ENCODE measurements at regions not wholly inside any gene's neighbourhood (a gene's known extent, or its start where the extent isn't known, plus 50 kb on each side); places are given as distances from the start of the nearest gene placed in this dataset.

DNA sequence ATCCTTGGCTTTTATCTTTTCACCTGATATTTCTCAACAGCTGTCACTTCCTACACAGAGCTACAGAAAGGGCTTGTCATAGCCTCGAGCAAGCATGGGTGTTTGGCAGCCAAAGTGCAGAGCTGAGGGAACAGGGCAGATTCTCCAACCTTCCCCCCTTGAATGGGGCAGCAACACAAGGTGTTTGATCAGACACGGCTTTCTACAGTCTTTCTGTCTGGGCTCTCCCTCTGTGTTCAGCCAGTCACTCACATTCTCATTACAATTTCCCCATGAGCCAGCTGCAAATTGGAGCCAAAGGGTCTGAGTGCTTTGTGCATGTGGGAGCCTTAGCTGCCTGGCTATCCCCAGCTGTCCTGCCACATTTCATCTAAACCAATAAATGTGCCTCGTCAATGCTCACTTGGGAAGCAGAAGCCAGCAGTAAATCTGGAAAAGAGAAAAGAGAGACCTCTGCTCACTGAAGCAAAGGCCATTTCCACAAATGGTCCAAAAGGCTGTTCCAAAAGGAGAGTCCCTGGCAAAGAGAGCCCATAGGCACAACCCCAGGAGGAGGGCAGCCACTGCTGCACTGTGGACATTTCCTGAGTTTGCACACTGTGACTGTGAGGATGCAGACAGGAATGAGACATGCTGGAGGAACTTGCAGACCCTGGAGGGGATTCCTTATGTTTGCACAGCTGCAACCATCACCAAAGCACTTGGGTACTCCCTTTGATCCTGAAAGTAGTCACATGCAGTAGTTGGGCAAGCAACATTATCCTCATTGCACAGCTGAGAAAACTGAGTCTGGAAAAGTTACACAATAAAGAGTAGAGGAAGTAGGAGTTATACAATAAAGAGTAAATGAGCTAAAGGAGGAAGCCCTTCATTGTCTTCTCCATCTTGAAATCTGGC is 186.8 kb downstream of the FAM181B start:
- TF ChIP-seq CTCF (IDR thresholded peaks at IDR 0.05) (no peak), SIN3A (IDR thresholded peaks at IDR 0.05; ENCODE audit: borderline replicate concordance, insufficient read depth, low read depth, low read length) (no peak)
- TF ChIP-seq, protein P1, sequence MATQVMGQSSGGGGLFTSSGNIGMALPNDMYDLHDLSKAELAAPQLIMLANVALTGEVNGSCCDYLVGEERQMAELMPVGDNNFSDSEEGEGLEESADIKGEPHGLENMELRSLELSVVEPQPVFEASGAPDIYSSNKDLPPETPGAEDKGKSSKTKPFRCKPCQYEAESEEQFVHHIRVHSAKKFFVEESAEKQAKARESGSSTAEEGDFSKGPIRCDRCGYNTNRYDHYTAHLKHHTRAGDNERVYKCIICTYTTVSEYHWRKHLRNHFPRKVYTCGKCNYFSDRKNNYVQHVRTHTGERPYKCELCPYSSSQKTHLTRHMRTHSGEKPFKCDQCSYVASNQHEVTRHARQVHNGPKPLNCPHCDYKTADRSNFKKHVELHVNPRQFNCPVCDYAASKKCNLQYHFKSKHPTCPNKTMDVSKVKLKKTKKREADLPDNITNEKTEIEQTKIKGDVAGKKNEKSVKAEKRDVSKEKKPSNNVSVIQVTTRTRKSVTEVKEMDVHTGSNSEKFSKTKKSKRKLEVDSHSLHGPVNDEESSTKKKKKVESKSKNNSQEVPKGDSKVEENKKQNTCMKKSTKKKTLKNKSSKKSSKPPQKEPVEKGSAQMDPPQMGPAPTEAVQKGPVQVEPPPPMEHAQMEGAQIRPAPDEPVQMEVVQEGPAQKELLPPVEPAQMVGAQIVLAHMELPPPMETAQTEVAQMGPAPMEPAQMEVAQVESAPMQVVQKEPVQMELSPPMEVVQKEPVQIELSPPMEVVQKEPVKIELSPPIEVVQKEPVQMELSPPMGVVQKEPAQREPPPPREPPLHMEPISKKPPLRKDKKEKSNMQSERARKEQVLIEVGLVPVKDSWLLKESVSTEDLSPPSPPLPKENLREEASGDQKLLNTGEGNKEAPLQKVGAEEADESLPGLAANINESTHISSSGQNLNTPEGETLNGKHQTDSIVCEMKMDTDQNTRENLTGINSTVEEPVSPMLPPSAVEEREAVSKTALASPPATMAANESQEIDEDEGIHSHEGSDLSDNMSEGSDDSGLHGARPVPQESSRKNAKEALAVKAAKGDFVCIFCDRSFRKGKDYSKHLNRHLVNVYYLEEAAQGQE (IDR thresholded peaks at IDR 0.05; ENCODE audit: insufficient read depth in 1 of 2, low read depth in 2 of 2, low read length in 1 of 2), result no peak

Data from Panc1 (cell line).